Natural killer cell treated with Interleukin-12 subunit alpha and Interleukin-12 subunit beta and Interleukin-15 and Interleukin-18, amount 100 ng/mL, for 72 hours (primary cell): ENCODE measurements at regions not wholly inside any gene's neighbourhood (a gene's known extent, or its start where the extent isn't known, plus 50 kb on each side); places are given as distances from the start of the nearest gene placed in this dataset.
A peak's percentile ranks its signal among the peaks of the same experiment; 100 is the strongest.

Experiments
- ATAC-seq, 2 donors: fragments of 150-1000 bp; cut with Tn5 transposase in 1 of 2; sonication (Bioruptor Pico), chemical (Tn5 transposase) in 1 of 2; 2 replicates each; pipeline ENCODE4 v1.10.0; 2021
- DNase-seq: peaks from one replicate; pipeline ENCODE4 v3.0.0; 2022; ENCODE audit warnings: low spot score
- H3K27ac Mint-ChIP-seq, 2 donors: 1 replicate in 1 of 2; 2 replicates in 1 of 2; pipeline ENCODE4 v1.8.0; 2022; ENCODE audit warnings: mixed read lengths in 2 of 2, mild to moderate bottlenecking in 1 of 2, moderate library complexity in 1 of 2
- H3K27me3 Mint-ChIP-seq, 2 donors: 1 replicate in 1 of 2; 2 replicates in 1 of 2; pipeline ENCODE4 v1.8.0; 2022; ENCODE audit warnings: mixed read lengths in 2 of 2
- H3K36me3 Mint-ChIP-seq: one replicate; pipeline ENCODE4 v1.8.0; 2022; ENCODE audit warnings: mixed read lengths
- H3K4me1 Mint-ChIP-seq, 2 donors: 1 replicate in 1 of 2; 2 replicates in 1 of 2; pipeline ENCODE4 v1.8.0; 2022; ENCODE audit warnings: low read depth in 2 of 2, mixed read lengths in 2 of 2, mild to moderate bottlenecking in 1 of 2
- H3K4me3 Mint-ChIP-seq: one replicate; pipeline ENCODE4 v1.8.0; 2022; ENCODE audit warnings: mixed read lengths
- H3K9me3 Mint-ChIP-seq: 2 replicates; pipeline ENCODE4 v1.8.0; 2022; ENCODE audit warnings: mixed read lengths

DNA sequence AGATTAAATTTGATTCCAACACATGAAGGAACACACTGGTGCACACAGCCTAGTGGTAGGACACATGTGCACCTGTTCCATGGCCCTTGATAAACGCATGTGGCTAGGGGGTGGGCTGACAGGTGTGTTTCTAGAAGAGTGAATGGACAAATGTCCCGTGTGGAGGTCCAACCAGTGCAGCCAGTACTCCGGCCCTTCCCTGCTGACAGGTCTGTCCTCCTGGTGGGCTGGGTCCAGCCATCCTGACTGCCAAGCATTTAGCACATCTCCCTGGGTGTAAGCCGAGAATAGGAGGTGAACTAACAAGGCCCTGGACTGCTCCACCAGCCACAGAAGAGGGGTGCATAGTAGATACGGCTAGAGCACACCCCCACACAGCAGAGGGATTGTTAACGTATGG is 258.7 kb upstream of the RAB6C start:
- no peaks in the 10 kb centered on the region for H3K9me3 Mint-ChIP-seq
- H3K4me3 Mint-ChIP-seq: no peak overlapping the region
- no peaks in the 10 kb centered on the region for H3K36me3 Mint-ChIP-seq

DNA sequence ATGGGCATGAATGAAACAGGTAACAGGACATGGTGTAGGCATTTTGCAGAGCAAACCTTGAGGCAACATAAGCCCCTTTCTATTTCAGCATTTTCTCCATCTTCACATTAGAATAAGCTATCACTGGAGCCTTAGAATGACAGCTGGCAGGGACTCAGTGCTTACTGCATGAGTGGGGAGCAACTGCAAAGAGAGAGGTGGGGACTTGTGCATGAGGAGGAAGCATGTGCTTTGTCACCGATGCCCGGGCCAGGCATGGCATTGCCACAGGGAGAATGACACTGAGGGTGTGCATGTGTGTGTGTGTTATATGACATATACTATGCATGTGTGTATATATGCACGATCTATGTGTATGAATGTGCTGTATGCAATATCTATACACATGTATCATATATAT is 258.2 kb upstream of the RAB6C start:
- Mint-ChIP-seq H3K36me3 (no peaks in the 10 kb centered on the region), H3K9me3 (no peaks in the 10 kb centered on the region), H3K4me3 (no peak overlapping the region), H3K27me3 (peaks cover 15 to 16% of the 10 kb centered on the region in 2 donors), H3K4me1 (peaks cover 0 to 5% of the 10 kb centered on the region in 2 donors), H3K27ac (no peak overlapping the region)
- DNase-seq (no peak), ATAC-seq (no peak)

More for the DNA sequence above, 258.7 kb upstream of the RAB6C start:
- Mint-ChIP-seq H3K27me3 (peaks cover 16% of the 10 kb centered on the region in 2 donors), H3K27ac (no peak overlapping the region), H3K4me1 (peaks cover 0 to 5% of the 10 kb centered on the region in 2 donors)
- DNase-seq (no peak), ATAC-seq (no peak)

GRCh38 chr2:129721846-129722245 is 257.6 kb upstream of the RAB6C start:
- Mint-ChIP-seq H3K4me1 (peaks cover 0 to 2% of the 10 kb centered on the region in 2 donors), H3K9me3 (no peaks in the 10 kb centered on the region), H3K36me3 (no peaks in the 10 kb centered on the region), H3K4me3 (no peak overlapping the region), H3K27me3 (peaks cover 11% of the 10 kb centered on the region in 2 donors), H3K27ac (no peak overlapping the region)
- ATAC-seq: peak in 1 of 2 donors; percentile 13
- DNase-seq: no peak

GRCh38 chr2:129722306-129723019 is 257.0 kb upstream of the RAB6C start:
- DNase-seq: no peak
- Mint-ChIP-seq H3K4me3 (no peak overlapping the region), H3K27me3 (peaks cover 10% of the 10 kb centered on the region in 2 donors), H3K4me1 (no peaks in the 10 kb centered on the region), H3K36me3 (no peaks in the 10 kb centered on the region), H3K27ac (no peak overlapping the region), H3K9me3 (no peaks in the 10 kb centered on the region)
- ATAC-seq: no peak

DNA sequence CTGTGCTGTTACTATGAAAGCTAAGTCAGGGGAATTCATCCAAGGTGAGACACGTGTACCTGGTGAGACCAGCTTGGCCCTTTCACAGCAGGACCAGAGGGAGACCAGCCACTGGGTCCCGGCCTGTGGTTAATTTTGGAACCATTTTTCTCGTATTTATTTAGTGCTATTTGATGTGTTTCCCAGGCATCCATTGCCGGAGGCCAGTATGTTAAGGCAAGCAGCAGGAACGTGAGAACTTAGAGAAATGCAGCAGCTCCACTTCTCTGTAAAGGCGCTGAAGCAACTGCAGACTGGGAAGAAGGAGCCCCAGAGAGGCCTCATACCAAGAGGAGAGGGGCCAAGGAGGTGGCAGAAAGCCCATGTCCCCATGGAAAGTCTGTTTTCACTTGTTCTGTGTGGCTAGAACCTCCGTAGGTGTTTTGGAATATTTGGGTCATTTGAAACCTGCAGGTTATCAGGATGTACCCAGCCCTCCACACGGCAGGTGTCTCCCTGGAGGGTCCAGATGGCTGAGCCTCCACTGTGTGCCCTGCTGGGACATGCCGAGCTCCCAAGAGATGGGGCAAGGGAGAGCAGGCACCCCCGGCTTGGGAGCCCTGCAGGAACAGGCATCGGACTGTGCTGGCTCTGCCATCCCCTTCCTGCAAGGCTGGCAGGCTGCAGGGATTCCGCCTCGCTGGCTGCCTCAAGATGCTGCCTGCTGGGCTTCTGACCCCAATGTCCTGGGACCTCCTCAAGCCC is 256.0 kb upstream of the RAB6C start:
- Mint-ChIP-seq H3K27me3 (peaks cover 3 to 10% of the 10 kb centered on the region in 2 donors), H3K4me1 (no peaks in the 10 kb centered on the region), H3K4me3 (no peak overlapping the region), H3K9me3 (no peaks in the 10 kb centered on the region), H3K27ac (no peak overlapping the region), H3K36me3 (no peaks in the 10 kb centered on the region)
- no peak for DNase-seq
- peak in 1 of 2 donors; percentile 26 for ATAC-seq

DNA sequence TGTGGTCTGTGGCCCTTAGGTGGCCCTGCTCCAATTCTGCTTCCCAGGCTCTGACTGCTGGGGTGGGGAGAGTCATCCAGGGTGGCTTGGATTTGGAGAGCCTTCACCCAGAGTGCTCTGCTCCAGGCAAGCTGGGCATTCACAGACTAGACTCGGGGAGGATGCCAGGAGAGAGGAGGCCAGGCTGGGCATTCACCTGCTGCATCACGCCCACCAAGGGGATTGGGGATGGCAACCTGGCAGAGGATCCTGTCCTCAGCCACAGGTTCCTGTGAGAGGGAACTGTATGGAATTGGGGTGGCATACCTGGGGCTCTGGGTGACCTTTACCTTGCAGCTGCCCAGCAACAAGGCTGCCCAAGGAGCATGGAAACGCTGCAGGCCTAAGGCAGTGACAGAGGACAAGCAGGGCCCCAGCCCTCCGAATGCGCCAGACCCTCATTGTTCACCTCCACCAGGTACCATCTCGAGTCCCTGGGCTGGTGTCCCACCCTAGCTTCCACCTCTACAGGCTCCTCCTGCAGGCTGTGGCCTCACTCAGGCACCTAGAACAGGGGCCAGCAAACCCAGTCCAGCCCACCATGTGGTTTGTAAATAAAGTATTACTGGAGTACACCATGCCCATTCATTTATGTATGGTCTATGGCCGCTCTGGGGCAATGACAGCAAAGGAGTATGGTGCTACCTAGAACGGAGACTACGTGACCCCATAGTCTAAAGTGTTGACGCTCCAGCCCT is 255.3 kb upstream of the RAB6C start:
- no peak for DNase-seq
- Mint-ChIP-seq H3K36me3 (no peaks in the 10 kb centered on the region), H3K4me1 (no peaks in the 10 kb centered on the region), H3K9me3 (no peaks in the 10 kb centered on the region), H3K27ac (no peak overlapping the region), H3K27me3 (peaks cover 0 to 9% of the 10 kb centered on the region in 2 donors), H3K4me3 (no peak overlapping the region)
- ATAC-seq: peak in 1 of 2 donors; percentile 40

DNA sequence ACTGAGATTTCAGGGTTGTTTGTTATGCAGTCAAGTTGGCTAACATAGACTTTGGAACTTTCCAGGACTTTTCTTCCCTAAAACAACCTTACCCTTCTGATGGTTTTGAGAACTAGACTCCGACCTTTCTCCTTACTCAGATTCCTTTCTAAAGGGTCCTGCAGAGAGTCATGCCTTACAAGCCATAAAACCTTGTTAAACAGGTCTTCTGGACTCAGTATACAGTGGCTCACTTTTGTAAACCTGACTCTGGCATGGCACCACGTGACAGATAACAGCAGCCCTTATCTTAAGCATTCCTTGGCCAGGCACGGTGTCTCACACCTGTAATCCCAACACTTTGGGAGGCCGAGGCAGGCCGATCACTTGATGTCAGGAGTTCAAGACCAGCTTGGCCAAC is 253.2 kb upstream of the RAB6C start:
- Mint-ChIP-seq H3K4me3 (no peak overlapping the region), H3K36me3 (no peaks in the 10 kb centered on the region), H3K9me3 (no peaks in the 10 kb centered on the region), H3K27me3 (peaks cover 0 to 8% of the 10 kb centered on the region in 2 donors), H3K27ac (no peak overlapping the region), H3K4me1 (no peaks in the 10 kb centered on the region)
- DNase-seq (no peak), ATAC-seq (no peak)

GRCh38 chr2:129727286-129727685 is 252.2 kb upstream of the RAB6C start:
- no peaks in the 10 kb centered on the region for H3K36me3 Mint-ChIP-seq
- DNase-seq (no peak), ATAC-seq (no peak)
- no peak overlapping the region for H3K27ac Mint-ChIP-seq
- H3K9me3 Mint-ChIP-seq: no peaks in the 10 kb centered on the region
- no peaks in the 10 kb centered on the region for H3K4me1 Mint-ChIP-seq
- H3K27me3 Mint-ChIP-seq: peaks cover 0 to 8% of the 10 kb centered on the region in 2 donors
- H3K4me3 Mint-ChIP-seq: no peak overlapping the region

GRCh38 chr2:129728035-129728972 is 251.2 kb upstream of the RAB6C start:
- H3K4me1 Mint-ChIP-seq: no peaks in the 10 kb centered on the region
- no peak for ATAC-seq
- peaks cover 0 to 8% of the 10 kb centered on the region in 2 donors for H3K27me3 Mint-ChIP-seq
- H3K27ac Mint-ChIP-seq: no peak overlapping the region
- no peaks in the 10 kb centered on the region for H3K9me3 Mint-ChIP-seq
- no peaks in the 10 kb centered on the region for H3K36me3 Mint-ChIP-seq
- H3K4me3 Mint-ChIP-seq: no peak overlapping the region
- no peak for DNase-seq

DNA sequence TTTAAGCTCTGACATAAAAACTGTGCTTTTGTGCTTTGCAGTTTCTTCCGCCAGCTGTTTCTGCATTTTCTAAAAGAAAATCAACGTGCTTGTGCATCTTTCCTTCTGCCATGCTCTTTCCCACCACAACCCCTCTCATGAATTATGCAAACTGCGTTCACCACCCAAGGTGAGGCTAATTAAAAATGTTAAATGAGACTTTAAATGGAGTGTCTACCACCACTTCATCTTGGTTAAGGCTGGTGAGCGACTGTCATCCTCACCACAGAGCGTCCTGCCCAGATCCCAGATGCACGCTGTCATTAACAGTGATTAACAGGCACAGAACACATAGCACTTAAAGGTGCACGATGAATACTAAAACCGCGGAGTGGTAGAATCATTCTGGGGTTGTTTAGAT is 250.5 kb upstream of the RAB6C start:
- Mint-ChIP-seq H3K27me3 (peaks cover 0 to 8% of the 10 kb centered on the region in 2 donors), H3K4me3 (no peak overlapping the region), H3K27ac (no peak overlapping the region), H3K36me3 (no peaks in the 10 kb centered on the region), H3K9me3 (no peaks in the 10 kb centered on the region), H3K4me1 (no peaks in the 10 kb centered on the region)
- no peak for DNase-seq
- no peak for ATAC-seq

DNA sequence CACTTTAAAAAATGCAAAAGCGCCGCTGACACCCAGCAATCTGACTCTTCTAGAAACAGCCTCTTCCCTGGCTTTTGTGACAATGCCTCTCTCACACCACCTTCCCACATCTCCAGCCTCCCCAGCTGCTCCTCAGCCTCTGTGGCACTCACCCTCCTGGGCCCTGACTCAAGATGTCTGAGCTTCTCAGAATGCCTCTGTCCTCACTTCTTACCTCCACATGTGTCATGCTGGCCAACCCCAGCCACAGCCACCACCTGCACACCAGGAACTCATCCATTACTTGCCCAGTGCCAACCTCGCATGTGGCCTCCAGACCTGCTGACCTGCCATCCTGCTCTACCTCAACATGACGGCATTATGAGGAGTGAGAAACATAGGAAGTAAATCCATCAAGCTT is 249.8 kb upstream of the RAB6C start:
- Mint-ChIP-seq H3K27ac (no peak overlapping the region), H3K4me3 (no peak overlapping the region), H3K36me3 (no peaks in the 10 kb centered on the region), H3K9me3 (no peaks in the 10 kb centered on the region), H3K4me1 (no peaks in the 10 kb centered on the region), H3K27me3 (peaks cover 0 to 8% of the 10 kb centered on the region in 2 donors)
- ATAC-seq (no peak), DNase-seq (no peak)

DNA sequence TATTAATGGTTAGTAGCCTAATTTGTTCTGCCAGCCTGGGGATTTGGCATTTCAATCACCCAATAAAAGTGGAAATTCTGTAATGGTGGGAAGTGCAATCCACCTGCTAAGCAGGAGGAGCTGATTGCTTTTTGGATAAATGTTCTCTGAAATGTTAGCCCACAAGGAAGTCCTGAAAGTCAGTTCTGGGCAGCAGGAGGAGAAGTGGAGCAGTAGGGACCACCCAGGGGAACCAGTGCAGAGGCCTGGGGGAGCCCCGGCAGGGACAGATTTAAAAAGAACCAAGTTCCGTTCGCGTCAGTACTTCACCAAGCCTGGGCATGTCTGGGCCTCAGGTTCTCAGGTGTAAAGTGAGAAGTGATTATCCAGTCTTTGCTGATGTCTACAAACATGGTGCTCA is 248.5 kb upstream of the RAB6C start:
- no peak overlapping the region for H3K27ac Mint-ChIP-seq
- ATAC-seq (no peak), DNase-seq (no peak)
- H3K4me1 Mint-ChIP-seq: no peaks in the 10 kb centered on the region
- peaks cover 0 to 6% of the 10 kb centered on the region in 2 donors for H3K27me3 Mint-ChIP-seq
- H3K36me3 Mint-ChIP-seq: no peaks in the 10 kb centered on the region
- H3K4me3 Mint-ChIP-seq: no peak overlapping the region
- H3K9me3 Mint-ChIP-seq: no peaks in the 10 kb centered on the region

- H3K36me3 Mint-ChIP-seq: no peaks in the 10 kb centered on the region
- DNase-seq (no peak), ATAC-seq (no peak)
- no peaks in the 10 kb centered on the region for H3K4me1 Mint-ChIP-seq
- no peaks in the 10 kb centered on the region for H3K9me3 Mint-ChIP-seq
- H3K27me3 Mint-ChIP-seq: peaks cover 0 to 6% of the 10 kb centered on the region in 2 donors
- H3K27ac Mint-ChIP-seq: no peak overlapping the region
- no peak overlapping the region for H3K4me3 Mint-ChIP-seq
Observed at GRCh38 chr2:129731907-129732629, 247.4 kb upstream of the RAB6C start.
